ENCODE measurements at regions not wholly inside any gene's neighbourhood (a gene's known extent, or its start where the extent isn't known, plus 50 kb on each side); places are given as distances from the start of the nearest gene placed in this dataset.

DNA sequence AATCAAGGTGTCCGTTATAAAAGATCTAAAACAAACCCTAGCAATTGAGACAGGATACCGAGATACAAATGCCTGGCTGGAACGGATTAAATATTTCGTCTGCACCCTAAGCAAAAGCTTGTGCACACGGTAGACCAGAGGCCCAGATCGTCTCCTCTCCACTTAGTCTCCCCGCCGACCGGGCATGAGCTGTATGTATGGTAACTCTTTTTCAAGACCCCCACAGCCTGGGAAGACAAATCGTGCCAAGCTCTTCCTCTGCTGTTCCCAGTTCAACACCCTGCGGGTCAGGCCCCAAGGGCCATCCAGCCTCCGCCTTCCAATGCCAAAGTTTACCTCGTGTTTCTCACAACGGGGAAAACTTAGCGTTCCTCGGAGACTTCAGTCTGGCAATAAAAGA lies 285.7 kb upstream of the GALNT17 start:
- POLR2A ChIA-PET, result no interaction called here
- CTCF ChIA-PET, result no interaction called here

DNA sequence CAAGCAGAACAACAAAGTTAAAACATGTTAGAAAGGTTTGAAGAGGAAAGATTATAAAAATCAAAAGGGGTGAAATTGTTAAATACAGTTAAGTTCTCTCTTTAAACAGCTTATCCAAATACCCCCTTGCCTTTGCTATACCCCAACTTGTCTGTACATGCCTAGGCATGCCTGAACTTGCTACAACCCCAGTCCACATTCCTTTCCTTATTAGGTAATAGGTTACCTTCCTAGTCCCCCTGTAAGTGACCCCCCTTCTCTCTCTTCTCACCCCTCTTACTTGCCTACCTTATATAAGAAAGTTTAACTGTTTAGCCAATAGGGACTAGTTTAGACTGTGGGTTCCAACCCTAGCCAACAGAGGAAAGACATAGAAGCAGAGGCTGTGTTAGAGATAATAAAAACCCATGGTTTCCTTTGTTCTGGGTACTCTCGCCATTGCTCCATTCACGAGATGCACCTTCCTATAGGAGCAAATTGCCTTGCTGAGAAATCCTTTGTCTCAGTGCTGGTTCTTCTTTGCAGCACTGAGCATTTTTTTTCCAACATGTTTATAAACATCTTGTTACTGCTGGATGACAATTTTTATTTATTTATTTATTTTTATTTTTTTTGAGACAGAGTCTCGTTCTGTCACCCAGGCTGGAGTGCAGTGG lies 282.2 kb upstream of the GALNT17 start:
- ChIA-PET POLR2A (no interaction called here), CTCF (no interaction called here)

DNA sequence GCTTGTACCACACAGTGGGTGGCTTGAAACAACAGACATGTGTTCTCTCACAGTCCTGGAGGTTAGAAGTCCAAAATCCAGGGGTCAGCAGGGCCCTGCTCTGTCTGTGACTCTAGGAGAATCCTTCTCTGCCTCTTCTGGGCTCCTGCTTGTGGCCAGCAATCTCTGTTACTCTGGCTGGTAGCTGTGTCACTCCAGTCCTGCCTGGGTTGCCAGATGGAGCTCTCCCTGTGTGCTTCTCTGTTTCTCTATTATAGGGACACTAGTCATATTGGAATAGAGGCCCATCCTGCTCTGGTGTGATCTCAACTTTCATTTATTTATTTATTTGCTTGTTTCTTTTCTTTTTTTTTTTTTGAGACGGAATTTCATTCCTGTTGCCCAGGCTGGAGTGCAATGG lies 276.6 kb upstream of the GALNT17 start:
- POLR2A ChIA-PET, result no interaction called here
- CTCF ChIA-PET, result interaction anchor here (0.7 kb wide), 1 partner anchor 105 kb away, joined by 5 read pairs; no protein-coding TSS in a partner anchor

DNA sequence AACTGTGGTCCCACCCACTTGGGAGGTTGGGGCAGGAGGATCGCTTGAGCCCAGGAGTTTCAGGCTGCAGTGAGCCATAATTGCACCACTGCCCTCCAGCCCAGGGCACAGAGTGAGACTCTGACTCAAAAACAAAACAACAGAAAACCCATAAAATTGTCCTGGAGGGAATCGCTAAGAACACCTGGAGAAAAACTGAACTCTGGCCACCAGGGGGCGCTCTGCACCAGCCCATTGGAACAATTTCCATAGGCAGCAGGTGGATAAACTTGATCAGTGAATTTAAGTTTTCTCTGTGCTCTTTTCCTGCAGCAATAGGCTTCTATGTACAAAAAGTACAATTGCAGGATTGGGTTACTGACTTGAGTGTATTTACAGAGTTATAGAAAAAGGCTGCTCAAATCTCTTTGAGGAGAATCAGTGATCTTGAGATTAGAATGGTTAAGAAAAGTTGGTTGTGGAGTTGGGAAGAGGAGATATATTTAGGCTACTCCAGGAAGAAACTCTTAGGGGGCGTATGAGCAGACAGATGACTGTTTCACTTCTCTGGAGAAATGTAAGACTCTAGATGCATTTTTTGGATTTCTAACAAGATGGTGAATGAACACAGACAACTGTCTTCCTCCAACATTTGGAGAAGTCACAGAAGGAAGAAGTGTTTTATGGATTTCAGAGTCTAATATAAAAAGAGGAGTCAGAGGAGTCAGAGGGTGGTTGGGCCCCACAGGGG lies 274.9 kb upstream of the GALNT17 start:
- POLR2A ChIA-PET, result no interaction called here
- CTCF ChIA-PET, result no interaction called here

DNA sequence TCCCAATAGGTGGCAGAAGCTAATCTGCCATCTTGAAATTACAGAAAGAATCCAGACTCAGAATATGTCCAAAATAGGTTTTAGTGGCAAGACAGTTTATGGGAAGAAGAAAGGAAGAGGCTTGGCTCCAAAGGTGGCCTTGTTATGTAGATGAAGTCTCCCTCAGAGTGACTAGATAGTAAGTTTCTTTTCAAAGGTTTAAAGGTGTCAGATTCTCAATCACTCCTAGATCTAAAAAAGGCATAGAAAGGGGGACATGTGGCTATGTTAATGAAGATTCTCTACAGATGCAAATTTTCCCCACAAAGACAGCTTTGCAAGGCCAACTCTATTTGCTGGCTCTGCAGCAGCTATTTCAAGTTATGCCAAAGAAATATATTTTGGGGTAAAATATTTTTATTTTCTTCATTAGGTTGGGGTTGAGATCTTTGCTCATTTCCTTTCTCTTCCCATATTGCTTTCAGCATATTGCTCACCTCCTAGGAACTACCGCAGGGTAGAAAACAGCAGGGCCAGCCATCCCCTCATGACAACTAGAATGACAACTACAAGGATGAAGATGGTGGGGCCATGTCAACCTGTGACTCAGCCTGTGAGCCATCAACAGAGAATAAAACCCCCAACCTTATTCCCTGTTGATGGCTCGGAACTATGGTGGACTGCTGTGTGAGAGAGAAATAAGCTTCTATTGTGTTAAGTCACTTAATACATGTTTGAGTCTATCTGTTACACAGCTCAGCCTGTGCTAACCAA lies 274.0 kb upstream of the GALNT17 start:
- CTCF ChIA-PET, result interaction anchor here (0.6 kb wide), 1 partner anchor 1188 kb away, joined by 4 read pairs; no protein-coding TSS in a partner anchor
- POLR2A ChIA-PET, result no interaction called here

DNA sequence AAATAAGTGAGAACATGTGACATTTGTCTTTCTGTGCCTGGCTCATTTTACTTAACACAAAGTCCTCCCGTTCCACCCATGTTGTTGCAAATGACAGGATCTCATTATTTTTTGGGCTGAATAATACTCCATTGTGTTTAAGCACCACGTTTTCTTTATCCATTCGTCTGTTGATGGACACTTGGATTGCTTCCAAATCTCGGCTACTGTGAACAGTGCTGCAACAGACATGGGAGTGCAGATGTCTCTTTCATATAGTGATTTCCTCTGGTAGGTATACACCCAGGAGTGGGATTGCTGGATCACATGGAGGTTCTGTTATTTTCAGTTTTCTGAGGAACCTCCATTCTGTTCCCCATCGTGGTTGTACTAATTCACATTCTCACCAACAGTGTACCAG lies 264.4 kb upstream of the GALNT17 start:
- ChIA-PET CTCF (no interaction called here), POLR2A (no interaction called here)

DNA sequence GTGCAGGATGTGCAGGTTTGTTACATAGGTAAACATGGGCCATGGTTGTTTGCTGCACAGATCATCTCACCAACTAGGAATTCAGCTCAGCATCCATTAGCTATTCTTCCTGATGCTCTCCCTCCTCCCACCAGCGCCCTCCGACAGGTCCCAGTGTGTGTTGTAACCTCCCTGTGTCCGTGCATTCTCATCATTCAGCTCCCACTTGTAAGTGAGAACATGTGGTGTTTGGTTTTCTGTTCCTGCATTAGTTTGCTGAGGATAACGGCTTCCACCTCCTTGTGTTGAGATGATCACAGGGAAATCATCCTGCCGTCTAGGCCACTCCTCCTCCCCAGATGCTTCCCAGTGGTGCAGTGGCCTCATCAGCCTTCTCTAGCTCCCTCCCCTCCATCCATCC lies 261.6 kb upstream of the GALNT17 start:
- ChIA-PET POLR2A (no interaction called here), CTCF (no interaction called here)

DNA sequence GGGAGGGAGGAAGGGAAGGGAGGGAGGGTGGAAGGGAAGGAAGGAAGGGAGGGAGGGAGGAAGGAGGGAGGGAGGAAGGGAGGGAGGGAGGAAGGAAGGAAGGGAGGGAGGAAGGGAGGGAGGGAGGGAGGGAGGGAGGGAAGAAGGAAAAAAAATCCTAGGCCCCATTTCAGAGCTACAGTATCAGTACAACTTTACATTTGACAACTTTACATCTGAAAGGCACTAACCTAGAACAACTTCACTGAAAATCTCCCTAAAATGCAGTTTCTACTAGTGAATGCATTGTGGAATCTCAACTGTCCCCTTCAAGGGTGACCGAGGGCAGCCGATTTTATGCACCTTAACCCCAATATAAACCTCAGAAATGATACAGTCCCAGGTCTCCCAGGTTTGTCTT lies 259.8 kb upstream of the GALNT17 start:
- POLR2A ChIA-PET, result no interaction called here

DNA sequence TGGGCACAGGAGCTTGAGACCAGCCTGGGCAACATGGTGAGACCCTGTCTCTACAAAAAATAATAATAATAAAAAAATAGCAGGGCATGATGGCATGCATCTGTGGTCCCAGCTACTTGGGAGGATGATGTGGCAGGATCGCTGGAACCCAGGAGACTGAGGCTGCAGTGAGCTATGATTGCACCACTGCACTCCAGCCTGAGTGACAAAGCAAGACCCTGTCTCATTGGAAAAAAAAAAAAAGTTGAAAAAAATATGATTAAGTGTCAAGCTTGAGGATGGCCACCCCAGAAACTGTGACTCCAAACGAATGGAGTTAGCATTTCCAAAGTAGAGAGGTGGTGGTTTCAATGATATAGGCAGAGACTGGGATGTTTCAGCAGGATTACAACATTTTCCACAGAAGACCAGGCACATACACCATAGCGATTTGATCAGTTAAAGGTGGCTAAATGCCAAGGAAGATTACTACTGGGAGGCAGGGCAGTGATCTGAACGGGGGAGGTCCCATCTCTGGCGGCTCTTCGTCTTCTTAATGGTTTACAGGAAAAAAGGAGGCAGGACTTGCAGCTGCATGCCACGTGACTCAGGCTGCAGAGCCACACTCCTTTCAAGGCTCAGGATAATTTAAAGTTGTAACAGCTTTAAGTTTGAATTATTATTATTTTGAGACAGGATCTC lies 250.6 kb upstream of the GALNT17 start:
- POLR2A ChIA-PET, result no interaction called here
- CTCF ChIA-PET, result no interaction called here

More for the DNA sequence above, 259.8 kb upstream of the GALNT17 start:
- CTCF ChIA-PET, result no interaction called here

DNA sequence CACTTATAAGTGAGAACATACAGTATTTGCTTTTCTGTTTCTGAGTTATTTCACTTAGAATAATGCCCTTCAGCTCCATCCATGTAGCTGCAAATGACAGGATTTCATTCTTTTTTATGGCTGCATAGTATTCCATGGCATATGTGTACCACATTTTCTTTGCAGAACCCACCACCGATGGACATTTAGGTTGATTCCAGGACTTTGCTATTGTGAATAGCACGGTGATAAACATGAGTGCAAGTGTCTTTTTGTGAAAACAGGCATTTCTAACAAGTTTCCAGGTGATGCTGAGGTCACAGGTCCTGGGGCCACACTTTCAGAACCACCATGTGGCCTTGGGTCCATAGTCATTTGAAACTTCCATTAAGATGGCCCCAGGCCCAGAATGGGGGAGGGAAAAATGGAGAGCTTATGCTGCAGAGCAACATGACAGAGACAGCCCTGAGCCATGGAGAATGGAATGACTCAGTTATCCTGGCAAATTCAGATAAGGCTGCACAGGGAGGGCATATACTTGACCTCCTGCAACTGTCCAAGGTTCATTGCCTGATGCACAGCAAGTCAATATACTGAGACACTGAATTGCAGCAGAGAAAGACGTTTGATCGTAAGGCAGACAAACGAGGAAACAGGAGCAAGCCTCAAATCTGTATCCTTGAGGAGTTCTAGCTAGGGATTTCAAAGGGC lies 248.0 kb upstream of the GALNT17 start:
- CTCF ChIA-PET, result no interaction called here
- POLR2A ChIA-PET, result no interaction called here

DNA sequence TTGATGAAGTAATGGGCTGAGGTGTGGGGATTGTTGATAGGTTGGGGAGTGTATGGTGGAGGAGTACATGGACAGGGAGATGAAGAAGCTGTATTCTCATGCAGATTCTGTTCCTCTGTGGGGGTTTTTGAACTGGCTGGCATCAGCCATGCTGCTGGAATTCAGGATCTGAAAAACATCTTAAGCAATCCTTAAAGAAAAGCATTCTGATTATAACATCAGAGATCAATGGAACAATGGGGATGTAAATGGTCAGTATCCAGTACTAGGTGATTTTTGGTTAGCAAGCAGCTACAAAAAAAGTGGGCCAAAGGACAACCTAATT lies 247.5 kb upstream of the GALNT17 start:
- CTCF ChIA-PET, result no interaction called here
- POLR2A ChIA-PET, result no interaction called here

DNA sequence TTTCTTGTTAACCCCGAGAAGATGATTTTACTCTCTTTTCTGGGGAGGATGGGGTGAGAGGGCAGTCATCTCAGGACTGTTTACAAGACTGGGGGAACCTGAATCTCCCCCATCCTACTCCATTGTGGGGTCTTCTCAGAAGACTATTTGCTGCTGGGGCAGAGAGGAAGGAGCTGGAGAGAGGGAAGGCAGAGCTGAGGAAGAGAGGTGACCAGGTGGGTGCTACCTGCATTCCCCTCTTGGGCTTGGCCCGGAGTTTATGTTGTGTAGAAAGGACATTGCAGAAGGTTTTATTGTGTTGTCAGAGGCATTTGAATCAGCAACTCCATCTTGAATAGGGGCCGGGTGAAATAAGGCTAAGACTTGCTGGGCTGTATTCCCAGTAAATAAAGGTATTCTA lies 247.1 kb upstream of the GALNT17 start:
- CTCF ChIA-PET, result no interaction called here
- POLR2A ChIA-PET, result no interaction called here

DNA sequence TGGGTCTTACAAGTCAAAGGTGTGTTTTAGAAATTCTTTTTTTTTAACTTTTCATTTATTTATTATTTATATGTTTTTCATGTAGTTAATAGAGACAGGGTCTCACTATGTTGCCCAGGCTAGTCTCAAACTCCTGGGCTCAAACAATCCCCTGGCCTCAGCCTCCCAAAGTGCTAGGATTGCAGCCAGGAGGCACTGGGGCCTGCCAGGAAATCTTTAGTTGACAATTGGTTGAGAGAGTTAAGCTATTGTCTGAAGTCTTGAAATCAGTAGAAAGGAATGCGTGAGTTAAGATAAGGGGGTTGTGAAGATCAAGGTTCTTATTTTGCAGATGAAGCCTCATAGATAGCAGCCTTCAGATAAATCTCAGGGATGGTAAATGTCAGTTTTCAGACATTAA lies 245.4 kb upstream of the GALNT17 start:
- POLR2A ChIA-PET, result no interaction called here
- CTCF ChIA-PET, result no interaction called here

DNA sequence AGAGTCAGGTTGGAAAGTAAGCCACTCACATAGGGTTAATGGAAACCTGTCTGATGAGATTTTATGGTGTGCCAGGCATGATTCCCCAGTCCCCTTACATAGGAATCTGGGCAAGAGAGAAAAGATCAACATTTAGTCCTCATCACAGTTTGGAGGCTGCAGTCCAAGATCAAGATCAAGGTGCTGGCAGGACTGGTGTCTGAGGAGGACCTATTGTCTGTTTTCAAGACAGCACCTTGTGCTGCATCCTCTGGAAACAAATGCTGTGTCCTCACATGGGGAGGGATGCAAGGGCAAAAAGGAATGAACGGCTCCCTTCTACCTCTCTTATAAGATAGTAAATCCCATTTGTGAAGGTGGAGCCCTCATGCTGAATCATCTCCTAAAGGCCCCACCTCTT lies 244.8 kb upstream of the GALNT17 start:
- ChIA-PET CTCF (no interaction called here), POLR2A (no interaction called here)

DNA sequence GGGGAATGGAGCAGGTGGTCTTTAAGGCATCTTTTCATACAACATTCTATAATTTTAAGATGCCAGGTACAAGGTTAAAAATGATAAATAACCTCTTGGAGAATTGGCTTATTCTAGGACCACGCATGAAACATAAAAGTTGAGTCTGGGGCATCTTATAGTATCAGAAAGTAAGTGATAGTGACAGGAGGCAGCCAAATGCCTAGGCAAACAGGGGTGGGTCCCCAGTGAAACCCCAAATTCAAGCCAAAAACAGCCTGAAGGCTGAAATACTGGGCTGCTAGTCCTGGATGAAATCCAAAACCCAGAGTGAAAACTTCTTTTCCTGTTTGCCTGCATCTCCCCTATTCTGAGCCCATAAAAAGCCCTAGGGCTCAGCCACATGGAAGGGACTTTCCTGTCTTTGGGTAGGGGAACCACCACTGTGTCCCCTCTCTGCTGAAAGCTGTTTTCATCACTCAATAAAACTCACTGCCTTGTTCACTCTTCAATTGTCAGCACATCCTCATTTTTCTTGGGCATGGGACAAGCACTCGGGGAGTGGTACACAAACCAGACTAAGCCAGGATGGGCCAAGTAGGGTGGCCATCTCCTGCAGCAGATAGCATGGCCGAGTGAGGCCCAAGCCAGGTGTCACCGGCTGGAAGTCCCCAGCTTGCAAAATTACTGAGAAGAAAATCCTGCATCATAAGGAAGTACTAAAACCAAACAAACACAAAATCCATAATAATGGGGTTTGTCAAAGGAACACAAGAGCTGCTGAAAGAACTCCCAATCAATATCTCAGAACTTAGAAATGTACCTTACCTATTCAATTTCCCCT lies 241.6 kb upstream of the GALNT17 start:
- ChIA-PET CTCF (no interaction called here), POLR2A (no interaction called here)

DNA sequence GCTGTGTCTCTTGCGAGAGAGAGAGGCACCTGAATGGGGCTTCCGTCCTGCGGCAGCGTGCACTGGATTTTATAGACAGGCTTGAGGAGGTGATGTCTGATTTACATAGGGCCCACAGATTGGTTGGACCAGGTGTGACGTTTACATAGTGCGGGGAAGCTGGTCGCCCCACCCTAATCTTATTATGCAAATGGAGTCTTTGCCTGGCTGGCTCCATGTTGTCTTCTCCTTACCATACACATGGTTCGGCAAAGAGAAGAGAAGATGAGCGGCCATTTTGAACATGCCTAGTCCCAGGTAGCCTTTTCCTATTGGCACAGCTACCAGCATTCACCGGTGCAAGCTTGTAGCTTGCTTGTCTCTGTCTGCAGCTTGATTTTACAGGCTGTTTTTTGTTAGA lies 238.5 kb upstream of the GALNT17 start:
- CTCF ChIA-PET, result no interaction called here
- POLR2A ChIA-PET, result no interaction called here

DNA sequence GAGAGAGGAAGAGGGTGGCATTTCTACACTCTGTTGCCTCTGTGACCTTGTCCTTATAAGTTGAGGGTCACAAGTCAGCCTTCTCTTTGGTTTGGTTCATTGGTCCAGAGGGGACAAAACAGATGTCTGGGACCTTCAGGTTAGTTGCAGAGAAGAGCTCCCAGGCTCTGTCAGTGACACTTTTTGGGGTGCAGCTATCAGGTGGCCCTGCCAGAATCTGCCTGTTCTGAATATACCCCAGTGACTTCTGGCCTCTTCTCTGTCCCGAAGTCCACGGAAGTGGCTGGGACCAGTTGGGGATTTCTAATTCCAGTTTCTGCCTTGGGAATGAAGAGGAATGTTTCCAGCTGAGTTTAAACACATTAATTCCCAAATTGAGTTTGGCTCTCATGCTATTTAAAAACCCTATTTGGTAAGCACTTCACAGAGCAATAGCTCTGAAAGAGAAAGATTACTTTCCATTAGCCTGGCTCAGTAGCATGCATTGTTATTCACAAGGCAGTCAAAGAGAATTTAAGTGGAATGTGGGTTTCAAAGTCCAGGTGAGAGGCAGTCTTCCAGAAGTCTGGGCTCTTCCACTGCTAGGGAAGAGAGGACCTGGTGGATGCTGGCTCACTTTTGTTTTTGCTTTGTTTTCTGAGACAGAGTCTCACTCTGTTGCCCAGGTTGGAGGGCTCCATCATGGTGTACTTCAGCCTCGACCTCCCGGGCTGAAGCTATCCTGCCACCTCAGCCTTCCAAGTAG lies 237.8 kb upstream of the GALNT17 start:
- ChIA-PET POLR2A (no interaction called here), CTCF (no interaction called here)

DNA sequence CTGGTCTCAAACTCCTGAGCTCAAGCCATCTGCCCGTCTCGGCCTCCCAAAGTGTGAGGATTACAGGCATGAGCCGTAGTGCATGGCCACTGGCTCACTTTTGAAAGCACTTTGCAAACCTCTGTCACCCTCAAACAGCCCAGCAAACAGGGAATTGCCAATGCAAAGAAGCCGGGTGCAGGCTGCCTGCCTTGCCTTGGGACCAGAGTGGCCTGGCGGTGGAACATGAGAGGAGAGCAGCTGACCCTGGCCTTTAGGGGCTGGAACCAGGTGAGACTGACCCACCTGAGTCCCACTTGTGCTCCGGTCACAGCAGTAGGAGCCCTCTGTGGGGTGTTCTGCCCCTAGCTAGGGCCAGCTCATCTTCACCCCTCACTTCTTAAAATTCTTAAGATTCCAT lies 237.1 kb upstream of the GALNT17 start:
- POLR2A ChIA-PET, result no interaction called here
- CTCF ChIA-PET, result no interaction called here
